ENCODE measurements at regions not wholly inside any gene's neighbourhood (a gene's known extent, or its start where the extent isn't known, plus 50 kb on each side); places are given as distances from the start of the nearest gene placed in this dataset.
"Not testable (repeated sequence)": the region's sequence is repeated elsewhere in the genome, so short reads cannot be mapped to it uniquely, and the experiment has no call there.

GRCh38 chr7:91434836-91435235, 170.6 kb downstream of the FZD1 start:
- WGBS, result 73% methylated on average over 6 of the region's 6 CpGs
- DNase-seq (ENCODE audit: extremely low spot score), result no peak
- Histone ChIP-seq H3K4me3 (no peak overlapping the region), H3K27me3 (no peaks in the 10 kb centered on the region), H3K4me1 (no peaks in the 10 kb centered on the region), H3K9me3 (peaks cover 0 to 2% (median 0%) of the 10 kb centered on the region in 4 donors), H3K27ac (replicated peaks in 1 of 4) (no peak overlapping the region), H3K36me3 (no peaks in the 10 kb centered on the region)
- TF ChIP-seq POLR2A (IDR thresholded peaks at IDR 0.05; ENCODE audit: low read depth) (no peak), CTCF (IDR thresholded peaks at IDR 0.05) (no peak), POLR2AphosphoS5 (IDR thresholded peaks at IDR 0.05) (no peak), EP300 (IDR thresholded peaks at IDR 0.05) (no peak)
- intact Hi-C loops (cut with DNase I), result no loop called here

DNA sequence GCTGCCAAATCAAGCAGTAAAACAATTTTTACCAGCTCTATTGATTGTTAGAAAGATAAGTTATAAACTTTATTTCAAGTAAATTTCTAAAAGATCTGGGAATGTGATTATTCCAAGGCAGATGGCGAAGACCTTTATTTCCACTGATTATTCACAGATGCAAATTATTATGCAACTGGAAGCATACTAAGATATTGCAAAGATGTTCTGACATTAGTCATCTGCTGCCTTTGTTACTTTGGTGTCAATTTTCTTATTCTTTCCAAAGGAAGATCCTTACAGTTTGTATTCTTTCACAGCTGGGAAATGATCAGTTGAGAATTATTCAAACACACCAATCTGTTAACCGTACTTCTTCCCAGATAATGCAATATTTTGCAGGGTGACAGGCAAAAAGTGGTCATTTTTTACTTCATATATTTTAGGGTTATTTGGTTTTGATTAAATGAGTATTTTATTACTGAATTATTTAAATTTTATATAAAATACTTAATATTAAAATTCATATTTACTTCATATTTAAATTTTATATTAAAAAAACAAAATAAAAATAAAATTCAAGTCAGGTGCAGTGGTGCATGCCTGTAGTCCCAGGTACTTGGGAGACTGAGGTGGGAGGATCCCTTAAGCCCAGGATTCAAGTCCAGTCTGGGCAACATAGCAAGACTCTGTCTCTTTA, 171.3 kb downstream of the FZD1 start:
- Histone ChIP-seq H3K27ac (replicated peaks in 1 of 4) (no peak overlapping the region), H3K27me3 (no peaks in the 10 kb centered on the region), H3K36me3 (no peaks in the 10 kb centered on the region), H3K4me1 (no peaks in the 10 kb centered on the region), H3K4me3 (no peak overlapping the region), H3K9me3 (peaks cover 0 to 9% (median 3%) of the 10 kb centered on the region in 4 donors)
- intact Hi-C loops (cut with DNase I), result no loop called here
- 69% methylated on average over 2 of the region's 2 CpGs for WGBS
- TF ChIP-seq EP300 (IDR thresholded peaks at IDR 0.05), result no peak
- no peak for TF ChIP-seq POLR2AphosphoS5 (IDR thresholded peaks at IDR 0.05)
- no peak for TF ChIP-seq POLR2A (IDR thresholded peaks at IDR 0.05; ENCODE audit: low read depth)
- no peak for TF ChIP-seq CTCF (IDR thresholded peaks at IDR 0.05)
- no peak for DNase-seq (ENCODE audit: extremely low spot score)

GRCh38 chr7:91436655-91437054, 172.4 kb downstream of the FZD1 start:
- WGBS, result 66% methylated on average over 5 of the region's 5 CpGs
- H3K4me3 ChIP-seq, result no peak overlapping the region
- peaks cover 0 to 12% (median 4%) of the 10 kb centered on the region in 4 donors for H3K9me3 ChIP-seq
- no peak for TF ChIP-seq POLR2A (IDR thresholded peaks at IDR 0.05; ENCODE audit: low read depth)
- no peak for TF ChIP-seq POLR2AphosphoS5 (IDR thresholded peaks at IDR 0.05)
- no peak for TF ChIP-seq EP300 (IDR thresholded peaks at IDR 0.05)
- H3K4me1 ChIP-seq, result no peaks in the 10 kb centered on the region
- no peak overlapping the region for H3K27ac ChIP-seq (replicated peaks in 1 of 4)
- no peaks in the 10 kb centered on the region for H3K27me3 ChIP-seq
- no peak for DNase-seq (ENCODE audit: extremely low spot score)
- no peaks in the 10 kb centered on the region for H3K36me3 ChIP-seq
- intact Hi-C loops (cut with DNase I), result no loop called here

GRCh38 chr7:91440198-91440597, 176.0 kb downstream of the FZD1 start:
- intact Hi-C loops (cut with DNase I); H3K4me3 ChIP-seq; H3K27me3 ChIP-seq: not testable (repeated sequence)

DNA sequence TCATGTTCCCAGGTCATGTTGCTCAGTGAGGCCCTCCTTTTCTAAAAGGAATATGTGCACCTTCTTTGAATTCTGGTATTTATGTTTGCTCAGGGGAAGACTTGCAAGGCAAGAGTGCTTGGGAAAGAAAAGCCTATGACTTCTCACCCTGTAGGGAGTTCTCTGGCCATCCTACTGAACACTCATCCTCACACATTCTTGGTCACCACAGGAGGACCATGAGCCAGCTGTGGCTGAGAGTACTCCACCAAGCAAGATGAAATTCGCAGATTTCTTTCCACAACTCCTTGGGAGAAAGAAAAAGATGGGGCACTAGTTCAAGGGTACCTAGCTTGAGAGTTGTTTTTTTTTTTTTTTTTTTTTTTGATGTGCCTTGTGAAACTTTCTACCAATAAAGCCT, 179.6 kb downstream of the FZD1 start:
- H3K27ac ChIP-seq (replicated peaks in 1 of 4), result no peak overlapping the region
- no peaks in the 10 kb centered on the region for H3K4me1 ChIP-seq
- H3K27me3 ChIP-seq, result no peaks in the 10 kb centered on the region
- H3K9me3 ChIP-seq, result peaks cover 0 to 22% (median 15%) of the 10 kb centered on the region in 4 donors
- 92% methylated on average over 1 of the region's 1 CpG for WGBS
- no peak for TF ChIP-seq POLR2A (IDR thresholded peaks at IDR 0.05; ENCODE audit: low read depth)
- no peak for TF ChIP-seq POLR2AphosphoS5 (IDR thresholded peaks at IDR 0.05)
- no peak for TF ChIP-seq CTCF (IDR thresholded peaks at IDR 0.05)
- no peak for TF ChIP-seq EP300 (IDR thresholded peaks at IDR 0.05)
- no peak for DNase-seq (ENCODE audit: extremely low spot score)
- H3K4me3 ChIP-seq, result no peak overlapping the region
- intact Hi-C loops (cut with DNase I), result no loop called here
- H3K36me3 ChIP-seq, result no peaks in the 10 kb centered on the region

More at GRCh38 chr7:91440198-91440597, 176.0 kb downstream of the FZD1 start:
- not testable (repeated sequence) for H3K27ac ChIP-seq (replicated peaks in 1 of 4); H3K36me3 ChIP-seq; H3K4me1 ChIP-seq; DNase-seq (ENCODE audit: extremely low spot score)
- H3K9me3 ChIP-seq, result peaks cover 0 to 12% (median 4%) of the 10 kb centered on the region in 4 donors
- WGBS, result 100% methylated on average over 1 of the region's 1 CpG

- intact Hi-C loops (cut with DNase I), result no loop called here
- no peak overlapping the region for H3K4me3 ChIP-seq
Measured at GRCh38 chr7:91446819-91447218, 182.6 kb downstream of the FZD1 start.

More at GRCh38 chr7:91446819-91447218, 182.6 kb downstream of the FZD1 start:
- DNase-seq (ENCODE audit: extremely low spot score), result no peak
- 71% methylated on average over 1 of the region's 1 CpG for WGBS
- no peaks in the 10 kb centered on the region for H3K36me3 ChIP-seq
- no peak overlapping the region for H3K27ac ChIP-seq (replicated peaks in 1 of 4)
- H3K27me3 ChIP-seq, result no peaks in the 10 kb centered on the region
- H3K4me1 ChIP-seq, result no peaks in the 10 kb centered on the region
- H3K9me3 ChIP-seq, result peaks cover 0 to 14% (median 9%) of the 10 kb centered on the region in 4 donors
- no peak for TF ChIP-seq EP300 (IDR thresholded peaks at IDR 0.05)
- no peak for TF ChIP-seq CTCF (IDR thresholded peaks at IDR 0.05)
- no peak for TF ChIP-seq POLR2A (IDR thresholded peaks at IDR 0.05; ENCODE audit: low read depth)
- no peak for TF ChIP-seq POLR2AphosphoS5 (IDR thresholded peaks at IDR 0.05)

Data from esophagus muscularis mucosa (tissue), 4 donors.